Femur (tissue), 1 donor: ENCODE measurements at regions not wholly inside any gene's neighbourhood (a gene's known extent, or its start where the extent isn't known, plus 50 kb on each side); places are given as distances from the start of the nearest gene placed in this dataset.

Experiments
- DNase-seq: peaks from one replicate; pipeline ENCODE4 v3.0.0-alpha.2; 2017

DNA sequence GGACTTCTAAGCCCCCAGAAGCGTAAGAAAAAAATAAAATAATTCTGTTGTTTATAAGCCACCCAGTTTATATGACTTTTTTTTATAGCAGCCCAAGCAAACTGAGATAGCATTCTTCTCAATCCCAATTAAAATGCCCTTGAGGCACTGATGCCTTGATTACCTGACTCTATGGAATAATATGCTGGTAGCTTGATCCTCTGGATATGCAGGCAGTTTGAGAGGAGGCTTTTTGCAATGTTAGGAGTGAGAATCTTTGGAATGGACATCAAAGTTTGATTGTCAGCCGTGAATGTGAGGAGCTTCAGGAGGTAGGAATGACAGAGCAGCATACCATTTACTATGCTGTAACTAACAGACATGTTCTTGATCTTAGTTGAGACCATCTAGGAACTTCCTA is 275.6 kb downstream of the AASDHPPT start:
- DNase-seq = no peak

DNA sequence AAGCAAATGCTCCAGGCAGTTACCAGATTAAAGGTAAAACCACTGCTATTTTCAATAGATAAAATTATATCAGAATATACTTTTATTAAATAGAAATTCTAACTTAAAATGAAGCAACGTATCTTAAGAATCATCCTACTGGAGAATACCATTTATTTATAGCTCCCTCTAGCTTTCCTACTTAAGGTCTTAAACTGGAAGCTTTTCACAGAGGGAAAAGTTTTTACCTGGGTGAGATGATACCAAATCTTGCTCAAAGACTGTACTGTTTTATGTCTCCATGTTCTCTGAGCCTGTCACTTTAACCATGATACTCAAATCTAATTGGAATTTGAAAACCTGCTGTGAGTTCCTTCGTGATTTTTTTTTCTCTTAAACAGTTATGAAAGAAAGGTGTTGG is 291.8 kb downstream of the AASDHPPT start:
- no peak for DNase-seq

DNA sequence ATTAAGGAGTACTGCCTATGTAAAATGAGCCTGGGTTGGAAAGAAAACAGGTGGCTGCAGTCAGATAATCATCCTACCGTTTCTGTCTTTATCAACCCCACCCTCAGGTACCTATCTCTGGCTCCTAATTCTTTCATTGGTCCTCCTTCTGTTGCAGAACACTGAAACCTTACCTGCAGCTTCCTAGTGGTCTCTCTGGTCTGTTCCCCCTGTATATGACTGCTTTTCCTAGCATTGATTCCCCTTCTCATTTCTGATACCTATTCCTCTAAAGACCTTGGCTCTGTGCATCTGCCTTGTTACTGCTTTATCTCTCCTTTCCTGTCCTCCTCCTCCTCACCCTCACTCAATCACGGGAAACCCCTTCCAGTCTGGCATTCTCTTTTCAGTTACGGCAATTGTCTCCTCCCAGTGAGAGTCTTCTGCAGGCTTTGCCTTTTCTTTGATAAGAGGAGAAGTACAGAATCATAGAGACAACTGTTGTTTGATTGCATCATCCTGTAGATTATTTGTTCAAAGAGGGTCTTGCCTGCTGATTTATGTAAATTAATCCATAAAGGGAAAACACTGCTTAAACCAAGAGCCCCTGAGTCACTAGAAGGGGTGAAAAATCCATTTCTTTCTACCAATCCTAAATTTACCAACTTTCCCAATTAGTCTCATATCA is 301.2 kb downstream of the AASDHPPT start:
- DNase-seq = no peak

DNA sequence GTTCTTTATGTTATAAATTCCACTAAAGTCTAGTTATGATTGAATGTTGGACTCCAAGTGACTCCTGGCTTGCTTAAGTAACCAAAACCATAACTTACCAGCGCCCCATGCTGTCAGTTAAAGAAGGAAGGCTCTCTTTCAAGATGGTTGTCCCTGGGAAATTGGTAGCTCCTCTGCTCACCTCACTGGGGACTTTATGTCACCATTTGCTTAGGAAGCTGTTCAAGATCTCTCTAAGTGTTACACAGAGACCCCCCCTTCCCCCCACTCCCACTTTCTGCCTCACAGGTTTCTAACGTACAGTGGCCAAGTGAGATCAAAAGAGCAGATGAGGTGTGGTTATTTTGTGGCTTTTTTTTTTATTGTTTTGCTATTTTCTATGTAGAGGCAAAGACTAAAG is 301.8 kb downstream of the AASDHPPT start:
- no peak for DNase-seq

DNA sequence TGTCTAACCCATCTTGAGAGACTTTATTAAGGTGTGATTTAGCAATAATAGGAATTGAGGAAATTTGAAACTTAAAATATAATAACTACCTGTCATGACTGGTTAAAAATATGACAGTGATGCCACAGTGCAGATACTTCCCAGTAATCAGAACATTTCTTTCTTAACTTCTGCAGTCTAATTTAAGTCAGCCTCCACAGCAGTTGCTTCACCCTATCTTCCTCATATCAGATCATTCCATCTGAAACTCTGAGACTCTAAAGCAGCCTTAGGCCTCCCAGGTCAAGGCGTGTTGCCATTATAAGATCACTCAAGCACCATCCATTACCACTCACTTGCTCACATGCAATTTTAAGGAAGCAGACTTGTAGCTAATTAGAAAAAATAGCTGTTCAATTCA is 302.2 kb downstream of the AASDHPPT start:
- DNase-seq = no peak

DNA sequence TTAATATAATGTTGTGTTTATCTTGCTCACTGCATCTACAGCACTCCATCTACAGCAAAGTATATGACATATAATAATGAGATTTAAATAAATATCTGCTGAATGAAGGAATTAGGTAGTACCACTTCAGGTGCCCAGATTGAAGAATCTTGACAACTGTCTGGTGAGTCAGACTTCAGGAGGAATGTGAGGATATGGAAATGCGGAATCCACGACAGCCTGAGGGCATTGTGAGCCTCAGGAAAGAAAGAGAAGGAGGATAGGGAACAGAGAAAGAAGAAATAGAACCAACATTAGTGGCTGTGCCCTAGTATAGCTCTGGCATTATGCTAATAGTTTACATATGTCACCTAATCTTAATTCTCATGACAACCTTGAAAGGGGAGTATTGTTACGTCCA is 304.4 kb downstream of the AASDHPPT start:
- DNase-seq = no peak

DNA sequence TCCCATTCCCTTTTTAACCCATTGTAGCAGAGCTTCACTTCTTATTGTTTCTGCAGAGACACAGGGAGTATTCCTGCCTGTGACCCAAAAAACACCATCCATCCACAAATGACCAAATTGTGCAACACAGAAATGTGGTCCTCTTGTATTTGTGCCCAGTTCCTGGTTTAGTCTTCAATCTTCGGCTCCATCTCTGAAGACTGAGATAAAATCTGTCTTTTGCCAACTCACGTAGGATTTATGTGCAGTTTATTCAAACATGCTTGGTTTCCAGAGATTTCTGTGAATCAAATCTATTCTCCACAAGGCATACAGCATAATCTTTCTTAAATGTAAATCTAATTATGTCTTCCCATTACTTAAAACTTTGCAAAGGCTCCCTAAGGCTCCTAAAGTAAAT is 307.0 kb downstream of the AASDHPPT start:
- DNase-seq = no peak

DNA sequence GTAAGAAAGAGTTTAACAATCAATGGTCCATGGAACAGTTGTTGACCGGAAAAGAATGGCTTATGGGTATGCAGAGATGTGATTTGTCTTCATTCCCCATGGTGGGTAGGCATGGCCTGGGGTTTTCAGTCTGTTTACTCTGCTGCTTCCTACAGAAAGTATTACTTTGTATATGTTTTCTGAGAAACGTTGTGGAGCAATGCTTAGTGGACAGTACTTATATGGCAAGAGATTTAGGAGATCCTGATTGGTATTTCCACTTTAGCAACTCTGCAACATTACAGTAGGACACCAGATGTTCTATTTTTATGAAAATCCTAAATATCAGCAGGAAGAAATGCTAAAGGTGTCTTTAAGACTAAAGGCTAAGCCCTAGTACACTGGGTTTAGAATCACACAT is 309.1 kb downstream of the AASDHPPT start:
- no peak for DNase-seq

DNA sequence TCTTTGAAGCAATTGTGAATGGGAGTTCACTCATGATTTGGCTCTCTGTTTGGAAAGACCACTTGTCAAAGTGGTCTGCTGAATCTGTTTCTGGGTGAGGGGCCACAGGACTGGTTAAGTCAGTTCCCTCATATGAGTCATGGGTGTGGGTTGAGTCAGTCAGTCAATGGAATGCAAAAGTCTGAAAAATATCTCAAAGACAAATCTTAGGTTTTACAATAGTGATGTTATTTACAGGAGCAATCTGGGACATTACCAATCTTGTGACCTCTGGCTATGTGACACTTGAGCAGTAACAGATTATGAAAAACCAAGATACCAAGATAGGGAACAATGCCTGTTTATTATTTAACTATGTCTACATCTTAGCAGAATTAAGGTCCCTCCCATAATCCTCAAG is 311.6 kb downstream of the AASDHPPT start:
- DNase-seq = no peak

DNA sequence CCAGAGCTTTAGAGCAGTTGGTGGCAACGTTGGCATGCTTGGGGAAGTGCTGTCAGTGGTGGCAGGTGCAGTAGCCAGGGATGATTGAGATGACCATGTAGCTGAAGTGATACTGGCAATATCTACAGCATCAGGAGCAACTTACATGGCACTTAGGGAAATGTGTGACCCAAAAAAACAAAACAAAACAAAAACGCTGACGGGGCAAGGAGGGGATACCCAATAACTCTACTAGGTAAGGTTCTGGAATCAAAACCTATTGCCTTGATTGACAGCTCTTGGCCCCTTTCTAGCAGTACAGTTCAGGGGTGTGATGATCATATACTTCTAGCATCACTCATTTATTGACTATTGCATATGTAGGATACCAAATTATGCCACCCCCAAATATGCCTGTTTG is 312.6 kb downstream of the AASDHPPT start:
- DNase-seq = no peak

DNA sequence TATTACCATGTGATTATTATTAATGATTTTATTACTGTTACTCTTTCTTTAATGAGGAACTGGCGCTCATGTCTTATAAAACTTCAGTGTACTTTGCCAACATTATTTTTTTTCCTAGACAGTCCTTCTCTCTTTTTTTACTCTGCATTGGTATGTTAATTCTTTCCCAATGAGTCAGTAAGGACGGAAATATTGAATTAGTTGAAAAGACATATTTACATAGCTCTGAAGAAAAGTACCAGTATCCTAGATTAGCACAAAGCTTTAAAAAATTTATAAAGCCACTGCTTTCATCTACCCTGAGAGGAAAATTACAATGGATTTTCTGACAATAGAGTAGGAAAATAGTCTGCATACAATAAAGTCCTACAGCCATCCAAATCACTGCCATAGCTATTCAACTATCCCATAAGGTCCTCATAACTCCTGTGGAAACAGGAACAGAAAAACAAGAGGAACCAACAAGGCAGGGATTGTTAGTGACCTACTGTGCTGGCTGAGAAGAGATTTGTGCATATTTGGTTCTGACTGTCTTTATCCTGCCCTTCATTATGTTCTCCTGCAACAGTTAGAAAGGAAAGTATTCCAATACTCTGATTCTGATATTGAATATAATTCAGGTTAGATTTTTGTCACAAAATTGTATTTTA is 314.4 kb downstream of the AASDHPPT start:
- DNase-seq = no peak

DNA sequence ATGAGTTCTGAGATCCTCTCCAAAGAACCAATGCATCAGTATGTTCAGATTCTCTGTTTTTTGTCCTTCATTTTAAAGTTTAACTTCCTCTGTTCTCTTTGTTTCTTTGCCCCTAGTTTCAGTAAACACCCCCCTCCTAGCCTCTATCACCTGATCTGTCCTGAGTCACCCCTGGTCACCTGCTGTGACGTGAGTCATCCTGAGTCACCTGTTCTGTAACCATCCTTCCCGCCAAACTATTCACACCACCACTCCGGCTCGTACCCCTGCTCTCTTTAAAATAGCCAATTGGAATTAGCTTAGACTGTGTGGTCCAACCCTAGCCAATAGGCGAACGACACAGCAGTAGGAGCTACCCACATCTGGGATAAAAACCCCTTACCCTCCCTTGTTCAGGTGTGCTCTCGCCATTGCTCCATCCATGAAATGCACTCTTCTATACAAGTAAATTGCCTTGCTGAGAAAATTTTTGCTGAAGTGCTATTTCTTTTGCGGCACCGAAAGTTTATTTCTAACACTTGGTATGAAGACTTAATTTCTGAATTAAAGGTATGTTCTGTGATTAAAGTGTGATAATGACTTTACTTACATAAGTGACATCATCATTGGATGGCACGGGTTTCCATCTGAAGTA is 318.4 kb downstream of the AASDHPPT start:
- DNase-seq = no peak

DNA sequence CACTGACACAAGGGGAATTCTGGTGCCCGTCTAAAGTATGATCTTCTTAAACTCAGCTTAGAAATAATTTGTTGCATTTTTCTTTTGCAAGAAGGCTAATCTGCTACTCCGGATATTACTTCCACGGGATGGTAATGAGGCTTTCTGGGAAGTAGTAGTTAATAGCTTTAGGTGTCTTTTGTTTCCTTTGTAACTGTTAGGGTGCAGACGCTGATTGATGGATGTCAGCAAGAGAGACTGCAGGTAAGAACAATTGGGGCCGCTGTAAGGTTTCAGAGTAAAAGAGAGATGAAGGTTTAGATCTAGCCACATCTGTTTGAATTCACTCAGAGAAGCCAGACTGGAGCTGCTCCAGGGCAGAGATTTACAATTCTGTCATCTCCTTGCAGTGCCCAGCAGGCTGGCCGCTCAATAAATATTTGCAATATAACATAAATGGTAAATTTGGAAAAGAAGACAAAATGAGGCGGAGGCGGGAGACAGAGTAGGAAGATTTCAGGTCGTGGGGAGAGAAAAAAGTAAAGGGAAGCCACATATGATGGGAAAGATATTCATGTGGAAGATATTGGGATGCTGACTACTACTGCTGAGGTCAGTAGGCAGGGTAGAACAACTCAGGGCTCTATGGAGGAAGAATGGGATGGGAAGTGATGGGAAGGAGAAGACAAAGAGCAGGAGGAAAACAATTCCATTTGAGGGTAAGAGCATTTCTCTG is 320.5 kb downstream of the AASDHPPT start:
- peak; percentile 56 for DNase-seq

DNA sequence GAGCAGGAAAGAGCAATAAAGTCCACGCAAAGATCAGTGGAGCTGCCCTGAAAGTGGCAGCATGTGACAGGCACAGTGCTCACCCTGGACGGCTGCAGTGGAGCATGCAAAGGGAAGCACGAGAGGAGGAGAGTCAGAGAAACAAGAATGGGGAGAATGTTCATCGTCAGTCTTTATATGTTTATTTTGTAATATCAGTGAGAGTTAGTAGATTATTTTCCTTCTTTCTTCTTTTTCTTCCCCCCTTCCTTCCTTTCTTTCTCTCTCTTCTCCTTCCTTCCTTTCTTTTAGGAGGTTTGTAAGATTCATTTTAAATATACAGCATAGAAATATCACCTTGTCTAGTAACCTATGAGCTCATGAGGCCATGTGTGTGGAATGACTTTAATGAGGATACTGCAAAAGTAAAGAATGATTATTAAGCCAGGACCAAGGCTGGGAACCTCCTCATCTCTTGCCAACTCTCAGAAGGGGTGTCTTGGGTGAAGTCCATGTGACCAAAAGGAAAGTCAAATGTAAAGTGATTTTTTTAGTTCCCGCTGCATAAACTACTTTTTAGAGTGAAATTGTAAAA is 321.1 kb downstream of the AASDHPPT start:
- DNase-seq = no peak

DNA sequence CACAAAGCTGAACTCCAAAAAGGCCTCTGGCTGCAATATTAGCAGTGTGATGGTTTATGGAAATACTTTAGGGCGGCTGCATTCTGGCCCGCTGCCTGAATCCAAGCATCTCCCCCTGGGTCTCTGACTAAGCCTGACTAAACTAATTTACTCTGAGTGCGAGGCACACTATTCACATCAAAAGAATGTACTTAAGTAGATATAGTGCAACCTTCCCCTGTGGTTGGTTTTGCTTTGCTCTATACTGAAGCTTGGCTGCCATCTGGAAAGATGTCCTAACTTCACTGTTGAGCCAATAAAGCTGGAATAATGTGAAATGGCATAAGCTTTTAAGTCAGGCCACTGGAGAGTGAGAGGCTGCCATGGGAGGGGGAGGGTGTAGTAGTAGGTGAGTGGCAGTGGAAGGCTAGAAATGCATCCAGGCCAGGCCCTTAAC is 321.6 kb downstream of the AASDHPPT start:
- DNase-seq = peak; percentile 88

DNA sequence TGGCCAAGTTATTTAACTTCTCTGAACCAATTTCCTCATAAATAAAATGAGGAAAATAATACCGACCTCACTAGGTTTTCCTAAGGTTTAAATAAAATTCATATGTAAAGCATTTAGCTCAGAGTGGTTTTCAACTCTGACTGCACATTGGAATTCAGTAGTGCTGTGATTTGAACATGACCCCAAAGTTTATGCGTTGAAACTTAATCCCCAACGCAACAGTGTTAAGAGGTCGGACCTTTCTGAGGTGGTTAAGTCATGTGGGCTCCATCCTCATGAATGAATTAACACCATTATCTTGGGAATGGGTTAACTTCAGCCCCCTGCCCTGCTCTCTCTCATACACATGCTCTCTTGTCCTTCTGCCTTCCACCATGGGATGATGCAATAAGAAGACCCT is 322.2 kb downstream of the AASDHPPT start:
- DNase-seq = no peak

DNA sequence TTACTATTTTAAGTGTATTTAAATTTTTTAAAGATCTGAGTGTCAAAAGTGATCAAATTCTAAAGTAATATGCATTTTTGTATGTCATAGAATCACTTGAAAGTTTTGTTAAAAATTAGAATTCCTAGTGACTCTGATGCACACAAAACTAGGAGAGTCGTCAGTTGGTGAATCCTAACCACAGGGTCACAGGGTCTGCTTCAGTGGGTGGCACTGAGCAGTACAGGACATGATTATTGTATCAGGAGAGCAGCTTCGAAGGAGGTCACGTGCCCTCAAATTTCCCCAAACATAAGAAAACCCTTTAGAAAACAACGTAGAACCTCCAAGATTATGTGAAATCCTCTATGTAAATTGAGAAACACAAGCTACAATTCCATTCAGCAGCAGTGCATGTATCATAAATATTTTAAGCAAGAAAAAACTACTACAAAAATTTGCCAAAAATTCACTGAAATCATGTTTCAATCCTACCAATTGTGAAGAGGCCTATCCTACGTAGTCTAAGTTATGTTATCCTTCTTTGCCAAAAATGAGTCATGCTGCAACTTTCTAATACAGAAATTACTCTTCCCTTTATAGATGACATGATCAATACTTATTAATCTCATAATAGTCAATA is 323.6 kb downstream of the AASDHPPT start:
- no peak for DNase-seq

DNA sequence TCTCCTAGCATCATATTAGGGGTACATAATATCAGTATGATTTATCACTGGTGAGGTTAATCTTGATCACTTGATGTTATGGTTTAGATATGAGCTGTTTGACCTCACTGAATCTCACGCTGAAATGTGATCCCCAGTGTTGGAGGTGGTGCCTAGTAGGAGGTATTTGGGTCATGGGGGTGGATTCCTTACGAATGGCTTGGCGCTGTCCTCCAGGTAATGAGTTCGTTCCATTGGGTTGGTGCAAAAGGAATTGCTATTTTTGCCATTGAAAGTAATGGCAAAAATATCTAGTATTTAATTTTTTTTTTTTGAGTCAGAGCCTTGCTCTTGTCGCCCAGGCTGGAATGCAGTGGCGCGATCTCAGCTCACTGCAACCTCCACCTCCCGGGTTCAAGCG is 326.3 kb downstream of the AASDHPPT start:
- no peak for DNase-seq

DNA sequence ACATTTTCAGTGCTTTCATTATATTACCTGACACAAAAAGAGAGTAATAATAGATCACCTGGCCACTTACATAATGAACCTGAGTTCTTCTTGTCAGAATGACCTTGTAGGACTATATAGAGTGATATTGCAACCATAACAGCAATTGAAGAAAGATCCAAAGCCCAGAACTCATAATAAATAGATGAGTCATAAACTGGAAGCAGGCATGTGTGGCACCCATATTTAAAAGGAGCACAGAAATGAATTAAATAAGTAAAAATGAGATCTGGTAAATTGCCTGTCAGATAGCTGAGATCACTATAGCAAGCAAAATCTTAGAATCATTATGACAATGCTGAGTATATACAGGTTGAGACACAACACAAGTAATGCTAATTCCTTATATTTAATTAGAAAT is 331.8 kb downstream of the AASDHPPT start:
- DNase-seq = no peak

DNA sequence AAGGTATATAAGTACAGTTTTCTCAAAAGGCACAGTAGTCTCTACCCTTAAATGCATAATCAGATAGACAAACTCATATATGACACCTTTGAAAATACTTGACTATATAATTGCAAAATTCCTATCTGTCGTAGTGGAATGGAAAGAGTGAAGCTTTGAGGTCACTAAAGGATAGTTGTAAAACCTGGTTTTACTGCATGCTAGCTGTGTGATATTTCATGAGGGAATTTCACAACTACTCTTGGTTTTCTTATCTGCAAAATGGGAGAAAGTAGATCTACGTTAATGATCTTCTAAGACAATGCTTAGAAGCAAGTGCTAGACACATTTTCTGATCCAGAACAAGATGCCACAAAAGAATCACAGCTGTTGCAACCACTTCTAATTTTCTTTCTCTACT is 332.2 kb downstream of the AASDHPPT start:
- no peak for DNase-seq

DNA sequence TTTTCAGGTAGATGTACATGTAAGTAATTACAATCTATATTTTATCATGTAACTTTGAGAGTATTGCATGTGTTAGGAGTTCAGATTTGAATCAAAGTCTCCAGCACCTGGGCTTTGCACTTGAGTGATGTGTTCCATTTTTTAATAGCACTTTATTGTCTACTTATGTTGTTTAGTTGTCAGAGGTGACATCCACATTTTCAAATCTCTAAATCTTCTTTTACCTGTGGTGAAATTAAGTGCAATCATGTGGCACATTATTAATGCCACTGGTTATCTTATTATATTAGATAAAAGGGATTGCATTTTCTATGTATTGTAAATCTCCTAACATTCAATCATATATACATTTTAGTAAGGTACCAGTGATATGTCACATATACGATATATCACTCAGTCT is 333.4 kb downstream of the AASDHPPT start:
- DNase-seq = no peak

DNA sequence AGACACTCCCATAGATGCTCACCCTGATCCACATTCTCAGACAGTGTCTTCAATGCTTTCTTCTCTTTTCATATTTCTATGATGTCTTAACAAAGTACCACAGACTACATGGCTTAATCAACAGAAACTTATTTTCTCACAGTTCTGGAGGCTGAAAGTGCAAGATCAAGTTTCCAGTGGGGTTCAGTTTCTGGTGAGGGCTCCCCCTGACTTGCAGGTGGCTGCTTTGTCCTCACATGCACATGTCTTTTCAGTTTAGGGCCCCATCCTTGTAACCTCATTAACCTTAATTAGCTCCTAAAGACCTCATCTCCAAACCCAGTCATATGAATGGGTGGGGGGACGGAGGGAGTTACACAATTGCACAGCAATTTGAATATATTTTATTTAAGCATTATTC is 335.8 kb downstream of the AASDHPPT start:
- no peak for DNase-seq

DNA sequence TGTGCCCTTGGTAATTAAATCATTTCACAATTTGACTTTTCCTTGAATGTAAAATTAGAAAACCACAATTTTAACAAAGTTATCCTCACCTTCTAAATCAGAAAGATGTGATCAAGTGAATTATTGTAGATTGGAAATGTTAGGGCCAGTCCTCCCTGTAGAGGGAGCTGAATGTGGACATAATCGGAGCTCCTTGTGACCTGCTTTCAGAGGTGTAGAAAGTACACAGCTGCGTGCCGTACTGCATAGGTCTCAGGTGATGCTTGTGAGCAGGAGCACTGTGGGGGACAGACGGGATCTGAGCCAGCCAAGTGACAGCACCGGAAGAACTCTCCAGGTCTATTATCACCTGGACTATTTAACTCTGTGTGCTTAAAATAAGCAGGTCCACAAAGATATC is 338.0 kb downstream of the AASDHPPT start:
- no peak for DNase-seq
